HL-60 (cell line): ENCODE measurements at regions not wholly inside any gene's neighbourhood (a gene's known extent, or its start where the extent isn't known, plus 50 kb on each side); places are given as distances from the start of the nearest gene placed in this dataset.

ENCODE experiments used
- CTCF ChIP-seq: IDR thresholded peaks from one replicate; pipeline ENCODE4 v1.5.1; 2011; ENCODE audit warnings: low read length, control low read depth, inconsistent platforms; ENCODE audit not compliant: insufficient read depth
- GABPA ChIP-seq: IDR thresholded peaks from 2 replicates; pipeline ENCODE4 v1.6.1; 2012; ENCODE audit warnings: low read depth
- POLR2AphosphoS5 ChIP-seq: IDR thresholded peaks from 2 replicates; pipeline ENCODE4 v1.6.1; 2012; ENCODE audit warnings: low read depth
- REST ChIP-seq: IDR thresholded peaks from 2 replicates; pipeline ENCODE4 v1.6.1; 2012; ENCODE audit warnings: low read depth; ENCODE audit not compliant: insufficient replicate concordance
- SPI1 ChIP-seq: IDR thresholded peaks from 2 replicates; pipeline ENCODE4 v1.6.1; 2012; ENCODE audit warnings: low read depth, mild to moderate bottlenecking, borderline replicate concordance

- TF ChIP-seq POLR2AphosphoS5 = no peak
- no peak for TF ChIP-seq CTCF
- no peak for TF ChIP-seq GABPA
- no peak for TF ChIP-seq REST
- no peak for TF ChIP-seq SPI1
Observed at GRCh38 chr3:22210693-22211092, 459.7 kb upstream of the ZNF385D start.
